Stimulated activated naive CD8-positive, alpha-beta T cell treated with anti-CD3 and anti-CD28 coated beads, Interleukin-15, amount 100 ng/mL, for 72 hours (primary cell): ENCODE measurements at regions not wholly inside any gene's neighbourhood (a gene's known extent, or its start where the extent isn't known, plus 50 kb on each side); places are given as distances from the start of the nearest gene placed in this dataset.

Experiments used
- ATAC-seq: fragments of 150-1000 bp; cut with Tn5 transposase; 2 replicates; pipeline ENCODE4 v1.10.0; 2021; ENCODE audit warnings: mild to moderate bottlenecking, moderate library complexity
- DNase-seq, 2 donors: peaks; one replicate each; pipeline ENCODE4 v3.0.0; 2021 to 2022
- H3K27ac Mint-ChIP-seq, 2 donors: one replicate each; pipeline ENCODE4 v1.8.0; 2022; ENCODE audit warnings: mild to moderate bottlenecking in 2 of 2, mixed read lengths in 2 of 2, moderate library complexity in 2 of 2
- H3K27me3 Mint-ChIP-seq: one replicate; pipeline ENCODE4 v1.8.0; 2022; ENCODE audit warnings: mixed read lengths
- H3K4me1 Mint-ChIP-seq: one replicate; pipeline ENCODE4 v1.8.0; 2022; ENCODE audit warnings: mild to moderate bottlenecking, mixed read lengths
- H3K4me3 Mint-ChIP-seq, 2 donors: one replicate each; pipeline ENCODE4 v1.8.0; 2022; ENCODE audit warnings: mild to moderate bottlenecking in 2 of 2, mixed read lengths in 2 of 2, moderate library complexity in 1 of 2
- H3K9me3 Mint-ChIP-seq, 2 donors: one replicate each; pipeline ENCODE4 v1.8.0; 2022; ENCODE audit warnings: mixed read lengths in 2 of 2

- H3K4me3 Mint-ChIP-seq, result no peak overlapping the region
- no peak for DNase-seq
- peaks cover 15 to 18% of the 10 kb centered on the region in 2 donors for H3K9me3 Mint-ChIP-seq
- H3K27ac Mint-ChIP-seq, result no peak overlapping the region
- no peaks in the 10 kb centered on the region for H3K4me1 Mint-ChIP-seq
- no peaks in the 10 kb centered on the region for H3K27me3 Mint-ChIP-seq
- no peak for ATAC-seq
These were observed 1321.5 kb upstream of the FLRT2 start for GRCh38 chr14:84208451-84208850.

DNA sequence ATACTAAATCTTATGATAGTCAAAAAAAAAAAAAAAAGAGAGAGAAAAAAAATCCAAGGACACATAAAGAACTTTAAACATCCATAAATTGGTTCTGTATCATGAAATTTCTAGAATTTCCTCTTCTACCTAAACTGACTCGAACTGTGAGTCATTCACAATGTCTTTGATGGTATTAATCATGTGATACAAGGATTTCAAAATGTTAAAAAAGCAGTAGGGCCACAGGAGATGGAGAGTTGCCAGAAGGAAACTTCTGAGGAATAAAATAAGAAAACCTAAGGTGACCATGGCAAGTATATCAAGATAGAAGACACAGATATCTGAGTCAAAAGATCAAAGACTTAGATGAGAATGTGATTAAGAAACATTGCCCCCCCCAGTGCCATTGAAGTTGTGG lies 1320.9 kb upstream of the FLRT2 start:
- H3K4me3 Mint-ChIP-seq, result no peak overlapping the region
- peaks cover 15 to 18% of the 10 kb centered on the region in 2 donors for H3K9me3 Mint-ChIP-seq

GRCh38 chr14:84217066-84217465 lies 1312.9 kb upstream of the FLRT2 start:
- no peak overlapping the region for H3K4me3 Mint-ChIP-seq
- ATAC-seq (no peak), DNase-seq (no peak)
- peaks cover 12 to 42% of the 10 kb centered on the region in 2 donors for H3K9me3 Mint-ChIP-seq
- no peaks in the 10 kb centered on the region for H3K4me1 Mint-ChIP-seq
- H3K27me3 Mint-ChIP-seq, result no peaks in the 10 kb centered on the region
- no peak overlapping the region for H3K27ac Mint-ChIP-seq

More for the DNA sequence above, 1320.9 kb upstream of the FLRT2 start:
- Mint-ChIP-seq H3K27me3 (no peaks in the 10 kb centered on the region), H3K4me1 (no peaks in the 10 kb centered on the region), H3K27ac (no peak overlapping the region)
- DNase-seq (no peak), ATAC-seq (no peak)

GRCh38 chr14:84225268-84225667 lies 1304.7 kb upstream of the FLRT2 start:
- no peak for DNase-seq
- H3K4me3 Mint-ChIP-seq, result no peak overlapping the region
- H3K9me3 Mint-ChIP-seq, result peaks cover 8 to 17% of the 10 kb centered on the region in 2 donors
- ATAC-seq, result no peak
- H3K27me3 Mint-ChIP-seq, result no peaks in the 10 kb centered on the region
- H3K27ac Mint-ChIP-seq, result no peak overlapping the region
- no peaks in the 10 kb centered on the region for H3K4me1 Mint-ChIP-seq

GRCh38 chr14:84228702-84229101 lies 1301.2 kb upstream of the FLRT2 start:
- ATAC-seq, result no peak
- no peaks in the 10 kb centered on the region for H3K9me3 Mint-ChIP-seq
- no peak for DNase-seq
- no peak overlapping the region for H3K27ac Mint-ChIP-seq
- H3K4me1 Mint-ChIP-seq, result no peaks in the 10 kb centered on the region
- no peak overlapping the region for H3K4me3 Mint-ChIP-seq
- no peaks in the 10 kb centered on the region for H3K27me3 Mint-ChIP-seq

DNA sequence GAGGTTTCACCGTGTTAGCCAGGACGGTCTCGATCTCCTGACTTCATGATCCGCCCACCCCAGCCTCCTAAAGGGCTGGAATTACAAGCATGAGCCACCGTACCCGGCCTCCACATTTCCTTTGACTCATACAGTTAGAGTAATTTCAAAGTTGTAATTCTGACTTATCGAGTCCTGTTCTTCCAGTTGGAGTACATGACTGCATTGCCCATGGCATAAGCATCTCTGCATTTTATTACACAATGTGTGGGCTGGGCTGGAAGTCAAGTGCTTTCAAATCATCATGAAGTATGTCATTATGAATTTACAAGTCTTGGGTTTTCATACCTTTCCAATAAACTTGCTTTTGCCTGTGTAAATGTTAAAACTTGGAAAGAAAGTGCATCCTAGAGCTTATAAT lies 1295.7 kb upstream of the FLRT2 start:
- H3K9me3 Mint-ChIP-seq, result peaks cover 12 to 19% of the 10 kb centered on the region in 2 donors
- no peaks in the 10 kb centered on the region for H3K4me1 Mint-ChIP-seq

GRCh38 chr14:84236290-84236689 lies 1293.7 kb upstream of the FLRT2 start:
- H3K4me1 Mint-ChIP-seq, result no peaks in the 10 kb centered on the region
- peaks cover 13 to 21% of the 10 kb centered on the region in 2 donors for H3K9me3 Mint-ChIP-seq
- no peak overlapping the region for H3K4me3 Mint-ChIP-seq
- no peaks in the 10 kb centered on the region for H3K27me3 Mint-ChIP-seq
- DNase-seq, result no peak
- no peak overlapping the region for H3K27ac Mint-ChIP-seq
- no peak for ATAC-seq

More for the DNA sequence above, 1295.7 kb upstream of the FLRT2 start:
- H3K27me3 Mint-ChIP-seq, result no peaks in the 10 kb centered on the region
- no peak overlapping the region for H3K4me3 Mint-ChIP-seq
- ATAC-seq (no peak), DNase-seq (no peak)
- no peak overlapping the region for H3K27ac Mint-ChIP-seq

- DNase-seq (no peak), ATAC-seq (no peak)
- H3K9me3 Mint-ChIP-seq, result peaks cover 21 to 36% of the 10 kb centered on the region in 2 donors
- no peaks in the 10 kb centered on the region for H3K27me3 Mint-ChIP-seq
- no peak overlapping the region for H3K27ac Mint-ChIP-seq
- H3K4me1 Mint-ChIP-seq, result no peaks in the 10 kb centered on the region
- no peak overlapping the region for H3K4me3 Mint-ChIP-seq
These were observed 1292.1 kb upstream of the FLRT2 start for GRCh38 chr14:84237881-84238280.

- no peaks in the 10 kb centered on the region for H3K27me3 Mint-ChIP-seq
- no peak overlapping the region for H3K27ac Mint-ChIP-seq
- ATAC-seq, result no peak
- no peak overlapping the region for H3K4me3 Mint-ChIP-seq
- H3K9me3 Mint-ChIP-seq, result peaks cover 8 to 22% of the 10 kb centered on the region in 2 donors
- DNase-seq, result no peak
- no peaks in the 10 kb centered on the region for H3K4me1 Mint-ChIP-seq
These were observed 1282.3 kb upstream of the FLRT2 start for GRCh38 chr14:84247693-84248092.

GRCh38 chr14:84250893-84251292 lies 1279.1 kb upstream of the FLRT2 start:
- ATAC-seq, result no peak
- no peak overlapping the region for H3K27ac Mint-ChIP-seq
- H3K9me3 Mint-ChIP-seq, result peaks cover 8 to 9% of the 10 kb centered on the region in 2 donors
- DNase-seq, result no peak
- H3K27me3 Mint-ChIP-seq, result no peaks in the 10 kb centered on the region
- H3K4me3 Mint-ChIP-seq, result no peak overlapping the region
- H3K4me1 Mint-ChIP-seq, result no peaks in the 10 kb centered on the region

- DNase-seq (no peak), ATAC-seq (no peak)
- peaks cover 8 to 9% of the 10 kb centered on the region in 2 donors for H3K9me3 Mint-ChIP-seq
- H3K4me1 Mint-ChIP-seq, result no peaks in the 10 kb centered on the region
- no peak overlapping the region for H3K4me3 Mint-ChIP-seq
- H3K27me3 Mint-ChIP-seq, result no peaks in the 10 kb centered on the region
- no peak overlapping the region for H3K27ac Mint-ChIP-seq
These were observed 1278.4 kb upstream of the FLRT2 start for GRCh38 chr14:84251411-84252115.

DNA sequence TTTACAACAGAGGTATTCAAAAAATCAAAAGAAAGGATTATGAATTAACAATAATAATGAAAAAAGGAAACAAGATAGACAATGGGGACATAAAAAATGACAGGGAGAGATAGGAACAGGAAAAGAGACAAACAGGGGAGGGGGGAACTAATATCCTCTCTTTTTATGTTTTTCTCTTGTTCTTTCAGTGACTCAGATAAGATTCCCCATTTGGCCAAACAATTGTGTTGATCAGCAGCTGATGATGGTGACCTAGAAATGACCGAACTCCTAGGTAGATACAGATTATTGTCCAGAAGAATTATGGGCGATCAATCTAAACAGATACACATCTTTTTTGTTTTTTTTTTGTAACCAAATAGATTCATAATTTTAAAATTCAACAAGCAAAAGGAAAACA lies 1277.2 kb upstream of the FLRT2 start:
- Mint-ChIP-seq H3K9me3 (peaks cover 6 to 9% of the 10 kb centered on the region in 2 donors), H3K4me1 (no peaks in the 10 kb centered on the region), H3K4me3 (no peak overlapping the region), H3K27me3 (no peaks in the 10 kb centered on the region), H3K27ac (no peak overlapping the region)
- ATAC-seq (no peak), DNase-seq (no peak)

- DNase-seq (no peak), ATAC-seq (no peak)
- H3K27me3 Mint-ChIP-seq, result no peaks in the 10 kb centered on the region
- peaks cover under 1 to 9% of the 10 kb centered on the region in 2 donors for H3K9me3 Mint-ChIP-seq
- H3K4me3 Mint-ChIP-seq, result no peak overlapping the region
- H3K4me1 Mint-ChIP-seq, result no peaks in the 10 kb centered on the region
- H3K27ac Mint-ChIP-seq, result no peak overlapping the region
These were observed 1276.6 kb upstream of the FLRT2 start for GRCh38 chr14:84253326-84253725.

- DNase-seq (no peak), ATAC-seq (no peak)
- H3K4me3 Mint-ChIP-seq, result no peak overlapping the region
- H3K27me3 Mint-ChIP-seq, result no peaks in the 10 kb centered on the region
- peak overlapping the region in 1 of 2 donors; percentile 46 for H3K27ac Mint-ChIP-seq
- H3K4me1 Mint-ChIP-seq, result no peaks in the 10 kb centered on the region
- peaks cover 0 to 13% of the 10 kb centered on the region in 2 donors for H3K9me3 Mint-ChIP-seq
These were observed 1275.7 kb upstream of the FLRT2 start for GRCh38 chr14:84254290-84254689.

DNA sequence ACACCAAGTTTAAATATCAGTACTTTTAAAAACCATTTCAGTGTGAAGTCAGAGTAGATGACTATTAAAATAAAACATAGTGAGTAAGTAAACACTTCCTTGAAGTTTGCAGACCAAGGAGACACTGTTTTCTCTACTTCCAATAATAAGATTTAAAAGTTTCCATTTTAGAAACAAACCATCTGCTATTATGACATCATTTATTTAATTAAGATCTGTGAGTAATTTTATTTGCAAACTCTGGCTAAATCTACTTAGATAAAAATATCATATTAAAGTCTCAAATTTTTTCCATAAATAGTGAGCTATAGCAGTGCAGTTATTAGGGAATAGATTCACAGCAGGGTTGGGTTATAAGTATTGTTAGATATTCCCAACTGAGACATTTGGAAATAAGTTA lies 1267.0 kb upstream of the FLRT2 start:
- H3K27me3 Mint-ChIP-seq, result no peaks in the 10 kb centered on the region
- H3K4me3 Mint-ChIP-seq, result no peak overlapping the region
- H3K4me1 Mint-ChIP-seq, result no peaks in the 10 kb centered on the region
- H3K27ac Mint-ChIP-seq, result no peak overlapping the region
- peaks cover 0 to 4% of the 10 kb centered on the region in 2 donors for H3K9me3 Mint-ChIP-seq
- ATAC-seq, result no peak
- DNase-seq, result no peak

DNA sequence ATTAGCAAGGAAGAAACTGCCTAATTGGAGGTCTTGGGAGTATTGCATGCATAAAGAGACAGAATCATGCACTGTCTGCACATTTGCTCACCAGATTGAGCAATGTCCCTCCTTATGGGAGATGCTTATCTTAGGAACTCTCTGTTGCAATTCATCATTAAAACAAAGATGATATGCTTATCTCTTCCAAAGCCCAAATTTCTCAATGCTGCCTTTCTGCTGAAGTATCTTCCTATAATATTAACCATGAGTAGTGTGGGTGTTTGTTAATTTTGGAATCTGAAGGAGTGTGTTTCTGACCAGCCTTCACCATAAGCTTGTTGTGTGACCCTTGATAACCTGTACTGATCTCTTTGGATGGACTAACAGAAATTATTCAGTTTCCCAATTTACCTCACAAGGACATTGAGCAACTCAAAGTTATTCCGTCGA lies 1257.6 kb upstream of the FLRT2 start:
- no peak for ATAC-seq
- H3K4me1 Mint-ChIP-seq, result no peaks in the 10 kb centered on the region
- H3K4me3 Mint-ChIP-seq, result no peak overlapping the region
- no peak overlapping the region for H3K27ac Mint-ChIP-seq
- DNase-seq, result no peak
- no peaks in the 10 kb centered on the region for H3K27me3 Mint-ChIP-seq
- peaks cover 12 to 15% of the 10 kb centered on the region in 2 donors for H3K9me3 Mint-ChIP-seq

DNA sequence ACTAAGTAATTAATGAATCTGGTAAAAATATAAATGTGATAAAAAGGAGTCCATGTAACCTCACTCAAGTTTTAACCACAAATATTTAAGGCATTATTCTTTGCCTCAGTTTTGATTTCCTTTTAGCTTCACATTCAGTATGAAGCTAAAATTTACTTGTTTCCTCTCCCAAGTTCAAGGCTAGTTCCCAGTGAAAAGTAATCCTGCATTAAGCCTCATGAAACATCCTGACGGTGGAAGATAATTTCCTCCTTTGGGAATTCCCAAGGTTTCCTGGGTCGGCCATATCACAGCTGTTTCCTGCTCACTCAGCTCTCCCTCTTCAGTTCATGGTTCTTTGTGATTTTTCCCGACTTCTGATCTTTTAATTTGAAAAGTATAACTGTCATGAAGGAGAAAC lies 1256.8 kb upstream of the FLRT2 start:
- Mint-ChIP-seq H3K27me3 (no peaks in the 10 kb centered on the region), H3K27ac (no peak overlapping the region)

More for the DNA sequence above, 1256.8 kb upstream of the FLRT2 start:
- H3K4me1 Mint-ChIP-seq, result no peaks in the 10 kb centered on the region
- H3K4me3 Mint-ChIP-seq, result no peak overlapping the region
- ATAC-seq, result no peak
- no peak for DNase-seq
- H3K9me3 Mint-ChIP-seq, result peaks cover 11 to 15% of the 10 kb centered on the region in 2 donors
